GM21786 (cell line): ENCODE measurements at regions not wholly inside any gene's neighbourhood (a gene's known extent, or its start where the extent isn't known, plus 50 kb on each side); places are given as distances from the start of the nearest gene placed in this dataset.

ENCODE experiments used
- ATAC-seq: cut with Tn5 transposase; IDR thresholded peaks from one replicate; pipeline ENCODE4 v1.9.1; 2021; ENCODE audit not compliant: unreplicated experiment

DNA sequence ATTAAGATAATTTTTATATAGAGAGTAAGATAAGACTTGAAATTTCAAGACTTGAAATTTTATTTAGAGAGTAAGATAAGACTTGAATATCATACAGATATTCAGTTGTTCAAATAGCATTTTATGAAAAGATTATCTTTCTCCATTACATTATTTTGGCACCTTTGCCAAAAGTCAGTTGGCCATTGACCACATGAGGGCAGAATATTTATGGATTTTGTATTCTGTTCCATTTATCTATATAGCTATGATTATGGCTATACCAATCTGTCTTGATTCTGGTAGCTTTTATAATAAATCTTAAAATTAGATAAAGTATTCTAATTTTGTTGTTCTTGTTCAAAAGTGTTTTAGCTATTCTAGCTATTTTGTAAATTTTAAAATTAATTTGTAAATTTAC is 537.9 kb upstream of the GJE1 start:
- ATAC-seq = no peak

GRCh38 chr6:141593311-141593710 is 539.4 kb upstream of the GJE1 start:
- no peak for ATAC-seq

- ATAC-seq = no peak
Measured at GRCh38 chr6:141587482-141588266, 545.1 kb upstream of the GJE1 start.

GRCh38 chr6:141580988-141581552 is 551.7 kb upstream of the GJE1 start:
- ATAC-seq = no peak

DNA sequence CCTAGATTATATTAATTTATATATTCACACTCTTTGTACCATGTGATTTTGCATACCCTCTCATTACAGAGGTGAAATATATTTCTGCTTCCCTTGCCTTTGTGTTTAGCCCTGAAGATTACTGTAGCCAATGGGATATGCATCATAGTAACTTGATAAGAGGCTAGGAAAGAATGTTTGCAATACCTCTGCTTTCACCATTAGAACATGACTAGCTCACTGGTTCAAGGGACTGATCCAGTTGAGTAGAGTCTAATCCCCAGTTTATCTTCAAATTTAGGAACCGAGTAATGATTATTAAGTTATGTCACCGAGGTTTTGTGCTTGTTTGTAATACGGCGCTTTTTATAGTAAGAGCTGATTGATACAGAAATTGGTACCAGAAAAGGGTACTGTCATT is 552.6 kb upstream of the GJE1 start:
- ATAC-seq = no peak

DNA sequence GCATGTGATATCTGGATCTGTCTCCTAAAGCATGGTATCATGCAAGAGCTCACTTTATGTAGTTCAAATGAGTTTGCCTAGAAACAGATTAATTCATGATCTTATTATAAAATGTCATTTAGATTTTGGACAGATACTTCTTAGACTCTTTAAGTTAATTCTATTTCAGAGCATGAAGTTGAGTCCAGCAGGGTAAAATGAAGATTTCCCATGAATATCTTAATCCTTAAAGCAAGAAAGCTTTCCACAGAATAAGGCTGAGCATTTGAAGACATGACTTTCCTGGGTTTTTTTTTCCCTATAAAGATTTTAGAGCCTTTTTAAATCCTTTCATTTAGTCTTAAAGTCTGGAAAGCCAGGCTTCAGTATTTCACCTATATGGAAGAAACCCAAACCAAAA is 556.0 kb upstream of the GJE1 start:
- no peak for ATAC-seq

GRCh38 chr6:141562851-141563763 is 569.6 kb upstream of the GJE1 start:
- ATAC-seq = peak; percentile 93

GRCh38 chr6:141562186-141562811 is 570.4 kb upstream of the GJE1 start:
- ATAC-seq = peak; percentile 26

DNA sequence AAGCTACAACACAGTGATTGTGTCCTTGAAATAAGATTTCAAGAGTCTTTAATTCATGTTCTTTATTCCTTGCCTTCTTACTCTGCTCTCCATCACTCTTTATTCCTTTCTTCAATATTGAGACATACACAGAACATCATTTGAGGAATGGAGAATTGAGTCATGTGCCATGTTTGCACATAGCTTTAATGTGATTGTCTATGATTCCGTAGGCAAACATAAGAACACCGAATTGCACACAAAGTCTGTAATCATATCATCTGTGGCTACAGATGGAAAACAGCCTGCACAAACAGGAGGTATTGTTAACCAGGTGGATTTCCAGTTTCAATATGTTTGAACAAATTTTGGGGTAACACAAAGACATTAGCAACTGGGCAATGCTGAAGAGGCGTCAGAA is 571.6 kb upstream of the GJE1 start:
- no peak for ATAC-seq

DNA sequence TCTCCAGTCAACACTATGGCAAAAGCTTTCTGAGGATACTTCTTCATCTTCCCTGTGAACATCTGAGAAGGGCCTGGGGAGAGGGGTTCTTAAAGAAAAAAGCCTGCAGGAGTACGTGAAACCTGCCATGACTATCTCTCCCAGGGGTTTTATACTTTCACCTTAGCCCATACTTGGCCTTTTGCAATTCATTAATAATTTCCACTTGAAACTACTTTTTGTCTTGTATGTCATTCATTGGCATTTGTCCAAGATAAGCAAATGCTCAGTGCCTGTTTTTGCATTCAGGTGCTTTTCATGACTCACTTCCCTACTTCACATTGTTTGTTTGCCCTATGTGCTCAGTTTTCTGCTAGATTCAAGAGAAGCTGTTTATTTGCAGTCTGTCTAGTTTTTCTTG is 580.3 kb upstream of the GJE1 start:
- peak; percentile 91 for ATAC-seq

DNA sequence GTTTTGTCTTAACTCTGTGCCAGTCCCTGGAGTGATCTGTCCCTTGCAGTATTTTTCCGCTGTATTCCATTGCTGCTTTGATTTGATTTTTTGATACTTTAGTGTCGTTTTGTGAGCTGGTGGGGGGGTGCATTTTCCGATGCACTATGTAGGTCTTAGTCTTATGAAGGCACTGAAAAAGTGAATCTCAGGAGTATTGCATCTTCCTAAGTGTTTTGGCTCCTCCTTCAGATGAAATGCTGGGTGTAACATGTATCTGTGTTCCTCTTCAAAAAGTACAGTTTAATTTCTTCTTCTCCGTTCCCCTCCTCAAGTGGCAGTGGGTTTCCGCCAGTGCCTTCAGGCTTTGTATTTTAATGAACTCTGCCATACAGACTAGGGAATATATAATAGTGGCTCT is 580.7 kb upstream of the GJE1 start:
- no peak for ATAC-seq

- no peak for ATAC-seq
Measured at GRCh38 chr6:141551318-141551717, 581.4 kb upstream of the GJE1 start.

DNA sequence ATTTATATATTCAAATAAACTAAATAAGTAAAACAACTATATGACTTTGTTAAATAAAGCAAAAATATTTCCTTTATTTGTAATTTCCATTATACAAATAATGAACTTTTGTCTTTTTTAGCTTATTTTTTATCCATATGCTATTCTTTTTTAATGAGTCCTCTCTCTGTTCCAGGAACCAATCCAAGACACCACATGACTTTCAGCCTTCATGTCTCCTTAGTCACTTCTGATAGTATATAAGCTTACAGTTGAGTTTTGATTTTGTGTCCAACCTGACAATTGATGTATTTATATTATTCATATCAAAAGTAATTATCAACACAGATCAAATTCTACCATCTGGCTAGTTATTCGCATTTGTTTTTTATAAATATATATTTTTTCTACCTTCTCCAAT is 582.3 kb upstream of the GJE1 start:
- no peak for ATAC-seq

DNA sequence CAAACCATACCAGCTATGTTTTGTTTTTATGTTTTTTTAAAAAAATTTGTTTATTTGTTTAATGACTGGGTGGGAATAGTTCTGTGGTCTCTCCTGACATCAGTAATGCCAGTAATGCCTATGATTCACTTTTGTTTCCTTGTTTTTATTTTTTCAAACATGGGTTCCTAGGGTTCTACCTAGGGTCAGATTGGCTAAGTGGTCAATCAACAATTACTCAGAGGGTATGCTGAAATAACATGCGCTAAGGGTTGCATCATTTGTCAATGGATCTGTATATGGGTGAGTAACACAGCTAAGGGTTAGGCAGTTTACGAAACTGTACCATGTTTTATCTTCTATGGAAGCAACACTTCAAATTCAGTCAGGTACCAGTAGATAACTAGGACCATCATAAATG is 583.8 kb upstream of the GJE1 start:
- ATAC-seq = no peak

- no peak for ATAC-seq
Measured at GRCh38 chr6:141541581-141542324, 591.0 kb upstream of the GJE1 start.

DNA sequence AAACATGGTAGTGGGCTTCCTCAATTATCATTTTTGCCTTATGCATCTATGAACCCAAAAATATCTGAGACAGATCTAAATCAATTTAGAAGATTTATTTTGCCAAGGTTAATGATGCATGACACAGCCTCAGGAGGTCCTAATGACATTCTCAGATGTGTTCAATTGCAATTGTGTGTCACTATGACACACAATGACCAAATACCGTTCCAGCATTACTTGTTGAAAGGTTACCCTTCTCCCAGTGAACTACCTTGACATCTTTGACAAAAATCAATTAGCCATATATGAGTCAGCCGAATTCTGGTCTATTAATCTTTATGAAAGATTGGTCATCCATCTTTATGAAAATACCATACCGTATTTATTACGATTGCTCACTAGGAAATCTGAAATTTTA is 592.5 kb upstream of the GJE1 start:
- ATAC-seq = no peak

DNA sequence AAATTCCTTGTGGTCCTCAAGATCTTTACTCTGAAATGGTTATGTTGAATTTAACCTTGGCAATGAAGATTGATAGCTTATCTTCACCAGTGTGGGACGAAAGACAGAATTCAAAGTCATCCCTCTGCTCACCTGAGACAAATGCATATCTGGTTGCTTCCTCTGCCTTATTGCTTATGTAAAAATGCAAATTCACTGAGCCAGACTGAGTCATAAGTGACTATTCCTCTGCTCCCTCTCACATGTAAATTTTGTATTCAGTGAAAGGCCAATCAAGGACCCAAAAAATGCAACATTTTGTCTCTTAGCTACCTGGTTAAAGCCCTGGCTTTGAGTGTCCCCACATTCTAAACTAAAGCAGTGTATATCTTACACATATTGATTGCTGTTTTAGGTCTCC is 593.1 kb upstream of the GJE1 start:
- ATAC-seq = no peak

- ATAC-seq = no peak
Measured at GRCh38 chr6:141532211-141532610, 600.5 kb upstream of the GJE1 start.

DNA sequence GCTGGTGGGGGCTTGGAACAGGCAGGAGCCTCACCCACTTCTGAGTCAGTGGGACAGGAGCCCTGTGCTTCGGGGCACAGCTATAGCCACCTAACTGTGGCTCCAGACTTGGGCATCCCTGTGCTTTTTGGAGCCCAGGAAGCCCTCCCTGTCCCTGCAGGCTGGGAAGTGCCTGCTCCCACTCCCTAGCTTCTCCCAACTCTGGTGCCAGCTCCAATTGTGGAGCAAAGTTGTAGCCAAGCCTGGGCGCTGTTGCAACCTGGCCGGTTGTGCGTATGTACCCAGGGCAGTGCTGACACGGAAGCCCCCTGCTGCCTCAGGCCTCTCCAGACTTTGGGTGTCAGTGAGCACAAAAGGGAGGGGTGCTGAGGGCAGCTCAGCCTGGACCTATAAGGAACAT is 601.7 kb upstream of the GJE1 start:
- ATAC-seq = no peak

- ATAC-seq = no peak
Measured at GRCh38 chr6:141528596-141528995, 604.1 kb upstream of the GJE1 start.

- no peak for ATAC-seq
Measured at GRCh38 chr6:141526985-141527384, 605.7 kb upstream of the GJE1 start.
